GM19397 (cell line): ENCODE measurements at regions not wholly inside any gene's neighbourhood (a gene's known extent, or its start where the extent isn't known, plus 50 kb on each side); places are given as distances from the start of the nearest gene placed in this dataset.

ENCODE experiments used
- ATAC-seq: cut with Tn5 transposase; IDR thresholded peaks from one replicate; pipeline ENCODE4 v1.9.1; 2021; ENCODE audit warnings: mild to moderate bottlenecking, moderate library complexity; ENCODE audit not compliant: unreplicated experiment

- no peak for ATAC-seq
Observed at GRCh38 chr7:84684836-84685480, 490.4 kb upstream of the SEMA3A start.

GRCh38 chr7:84682543-84682942 lies 488.0 kb upstream of the SEMA3A start:
- ATAC-seq: no peak

GRCh38 chr7:84678841-84679240 lies 484.3 kb upstream of the SEMA3A start:
- ATAC-seq: no peak

DNA sequence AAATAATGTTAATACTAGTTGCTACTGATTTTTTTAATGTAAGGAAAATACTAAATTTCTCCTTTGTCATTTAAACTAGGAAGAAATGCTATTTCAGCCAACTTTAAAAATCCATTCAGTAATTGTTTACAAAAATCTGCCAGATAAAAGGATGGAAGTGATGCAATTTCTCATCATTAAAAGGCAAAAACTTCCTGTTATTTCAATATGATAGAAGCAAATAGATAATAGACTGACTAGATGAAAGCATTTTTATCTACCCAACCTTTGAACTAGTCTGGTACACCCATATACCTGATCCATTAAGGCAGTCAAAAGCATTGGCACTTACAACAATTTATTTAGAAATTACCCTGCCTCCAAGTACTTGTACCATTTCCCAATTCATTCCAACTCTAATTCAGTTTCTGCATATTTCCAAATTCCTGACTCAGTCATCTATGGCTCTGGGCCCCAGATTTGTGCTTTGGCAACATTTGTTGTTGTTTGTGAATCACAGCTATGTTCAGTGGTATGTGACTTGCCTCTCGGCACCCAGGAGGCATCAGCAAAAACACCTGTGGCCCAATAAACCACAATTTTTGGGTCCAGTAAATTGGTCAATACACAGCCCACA lies 482.6 kb upstream of the SEMA3A start:
- ATAC-seq: no peak

GRCh38 chr7:84675633-84676034 lies 481.0 kb upstream of the SEMA3A start:
- ATAC-seq: no peak

DNA sequence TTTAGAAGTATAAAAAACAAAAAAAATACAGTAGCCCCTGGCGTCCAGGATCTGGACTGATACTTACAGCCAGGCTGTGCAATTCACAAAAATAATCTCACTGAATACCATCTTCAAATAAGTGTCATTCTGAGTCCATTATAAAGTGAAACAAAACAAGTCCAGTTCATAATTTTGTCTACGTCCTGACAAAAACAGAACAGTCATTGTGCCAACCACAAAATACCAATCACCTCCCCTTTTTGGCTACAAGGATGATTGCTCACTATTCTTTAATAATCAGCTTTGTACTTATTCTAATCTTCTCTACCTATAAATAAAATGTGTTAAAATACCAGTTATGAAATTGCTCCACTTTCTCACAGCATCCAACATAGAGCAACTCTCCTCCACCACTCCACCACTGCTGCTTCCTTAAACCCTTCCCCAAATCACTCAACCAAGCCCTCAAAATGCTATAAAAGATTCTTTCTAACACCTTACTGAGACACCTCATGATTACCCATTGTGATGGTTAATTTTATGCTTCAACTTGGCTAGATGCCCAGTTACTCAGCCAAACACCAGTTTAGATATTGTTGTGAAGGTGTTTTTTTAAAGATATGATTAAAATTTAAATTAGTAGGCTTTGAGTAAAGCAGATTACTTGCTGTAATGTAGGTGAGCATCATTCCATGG lies 479.8 kb upstream of the SEMA3A start:
- no peak for ATAC-seq

GRCh38 chr7:84669177-84669732 lies 474.7 kb upstream of the SEMA3A start:
- ATAC-seq: no peak

- ATAC-seq: no peak
Observed at GRCh38 chr7:84668116-84668515, 473.5 kb upstream of the SEMA3A start.

- ATAC-seq: no peak
Observed at GRCh38 chr7:84666651-84667050, 472.1 kb upstream of the SEMA3A start.

DNA sequence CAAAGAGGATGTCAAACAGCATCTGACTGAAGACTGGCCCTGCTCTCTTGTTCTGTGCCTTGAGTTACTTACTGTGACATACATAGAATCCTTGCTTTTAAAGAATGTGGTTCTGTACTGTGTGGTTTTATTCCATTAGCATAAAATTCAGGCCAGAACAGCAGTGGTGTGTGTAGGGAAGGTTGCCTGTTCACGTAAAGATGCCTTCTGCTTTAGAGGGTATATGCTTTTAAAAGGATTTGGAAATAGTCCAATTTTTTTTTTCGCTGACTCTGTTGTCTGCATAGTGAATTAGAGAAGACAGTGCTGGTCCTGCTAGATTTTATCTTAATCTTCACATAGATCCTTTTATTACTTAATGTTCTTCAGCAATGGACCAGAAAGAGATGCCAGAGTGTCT lies 470.8 kb upstream of the SEMA3A start:
- ATAC-seq: no peak

- ATAC-seq: no peak
Observed at GRCh38 chr7:84664626-84665025, 470.0 kb upstream of the SEMA3A start.

GRCh38 chr7:84663224-84663623 lies 468.6 kb upstream of the SEMA3A start:
- ATAC-seq: no peak

- ATAC-seq: no peak
Observed at GRCh38 chr7:84658286-84658685, 463.7 kb upstream of the SEMA3A start.

DNA sequence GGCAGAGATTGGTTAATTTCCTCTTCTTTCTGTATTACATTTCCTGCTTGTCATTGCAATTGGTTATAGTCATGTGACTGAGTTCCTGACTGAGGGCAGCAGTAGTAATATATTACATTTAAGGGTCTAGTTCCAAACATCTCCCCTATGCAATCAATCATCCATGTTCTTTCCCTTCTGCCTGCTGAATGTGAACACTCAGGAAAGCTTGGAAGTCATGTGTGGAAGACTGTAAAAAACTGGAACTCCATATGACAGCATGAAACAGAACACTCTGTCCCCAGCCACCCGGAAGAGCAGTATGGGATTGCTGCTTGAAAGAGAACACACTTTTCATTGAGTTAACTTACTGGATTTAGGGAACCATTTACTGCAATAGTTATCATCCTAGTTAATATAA lies 459.7 kb upstream of the SEMA3A start:
- ATAC-seq: no peak

- no peak for ATAC-seq
Observed at GRCh38 chr7:84651876-84652275, 457.3 kb upstream of the SEMA3A start.

- ATAC-seq: no peak
Observed at GRCh38 chr7:84647797-84648757, 453.5 kb upstream of the SEMA3A start.

DNA sequence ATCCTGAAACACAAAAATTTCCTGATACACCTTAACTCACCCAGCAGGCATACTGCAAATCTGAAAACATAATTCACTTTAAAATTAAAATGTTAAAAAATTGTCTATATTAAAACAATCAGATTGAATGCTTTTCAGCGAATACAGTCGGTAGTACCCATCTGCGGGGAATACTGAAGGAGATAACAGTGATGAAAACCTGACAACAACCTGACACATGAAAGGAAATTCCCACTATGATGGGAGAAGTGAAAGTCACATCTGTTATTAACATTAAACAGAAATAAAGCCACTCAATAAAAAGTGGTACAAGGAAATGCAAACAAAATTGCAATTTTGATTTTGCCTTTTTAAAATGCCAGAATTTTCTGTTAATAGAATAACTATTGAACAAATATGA lies 448.0 kb upstream of the SEMA3A start:
- ATAC-seq: no peak

DNA sequence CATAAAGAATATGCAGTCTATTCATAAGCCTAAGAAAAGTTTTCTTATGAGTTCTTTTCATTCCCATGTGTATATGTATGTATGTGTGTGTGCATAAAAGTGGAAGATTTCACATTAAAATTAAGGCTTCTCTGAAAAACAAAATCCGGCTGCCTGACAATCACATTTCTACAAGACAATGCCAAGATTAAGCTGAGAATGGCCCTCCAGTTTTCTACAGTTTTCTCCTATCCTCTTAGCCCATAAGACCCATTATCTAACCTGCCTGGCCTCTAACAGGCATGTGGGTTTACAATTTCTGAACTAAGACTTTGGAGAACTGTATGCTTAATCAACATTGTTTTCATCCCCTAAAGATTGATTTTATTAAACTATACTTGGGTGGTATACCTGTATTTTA lies 446.0 kb upstream of the SEMA3A start:
- ATAC-seq: no peak

GRCh38 chr7:84638339-84638697 lies 443.7 kb upstream of the SEMA3A start:
- no peak for ATAC-seq

DNA sequence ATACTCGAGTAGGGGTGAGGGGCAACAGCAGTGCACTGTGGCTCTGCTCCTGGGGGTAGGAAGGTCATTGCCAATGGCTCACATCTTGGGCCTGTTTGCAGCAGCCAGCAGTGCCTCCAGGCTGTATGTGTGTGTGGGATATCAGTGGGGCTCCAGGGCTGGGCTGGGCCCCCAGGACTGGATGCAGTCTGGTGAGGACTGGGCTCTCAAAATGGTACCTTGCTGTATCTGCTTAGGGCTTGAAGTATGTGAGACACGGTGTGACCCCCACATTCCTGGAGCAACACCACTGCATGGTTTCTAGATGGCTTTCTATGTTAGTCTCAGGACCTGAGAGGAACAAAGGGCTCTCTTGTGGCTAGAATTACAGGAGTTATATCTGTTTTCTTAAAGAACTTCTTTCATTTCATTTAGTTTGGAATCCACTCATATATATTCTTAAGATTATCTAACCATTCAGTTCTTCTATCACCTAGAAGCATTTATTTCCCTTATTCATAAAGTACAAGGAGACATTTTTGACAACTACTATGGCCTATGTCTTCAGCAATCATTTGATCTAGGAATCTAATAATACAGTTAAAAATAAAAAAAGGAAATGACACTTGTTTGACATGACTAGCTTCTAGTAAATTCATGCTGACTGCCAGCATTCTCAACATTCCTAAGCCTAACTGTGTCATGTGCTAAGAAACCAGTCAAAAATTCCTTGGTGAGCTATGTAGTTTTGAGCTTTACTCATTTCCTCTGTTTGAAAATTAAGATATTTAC lies 443.2 kb upstream of the SEMA3A start:
- no peak for ATAC-seq
